A673 (cell line): ENCODE measurements at regions not wholly inside any gene's neighbourhood (a gene's known extent, or its start where the extent isn't known, plus 50 kb on each side); places are given as distances from the start of the nearest gene placed in this dataset.

ENCODE experiments used
- EZH2 ChIP-seq: fragments of 200-600 bp; sonication (generic); IDR thresholded peaks from 2 replicates; pipeline ENCODE4 v1.6.1; 2017; ENCODE audit warnings: borderline replicate concordance, low read depth, mild to moderate bottlenecking, mixed read lengths, antibody characterized with exemption, low read length; ENCODE audit not compliant: poor library complexity, severe bottlenecking
- TF ChIP-seq, protein P1 (sequence below): fragments of 300-800, 200-600 bp; sonication (generic); conservative IDR thresholded peaks from 2 replicates; pipeline ENCODE4 v1.5.1; 2017; ENCODE audit warnings: low read depth, mild to moderate bottlenecking, antibody characterized with exemption, low read length, moderate library complexity, mixed read lengths

GRCh38 chr2:56981554-56981953 lies 797.8 kb downstream of the CCDC85A start:
- TF ChIP-seq, protein P1, sequence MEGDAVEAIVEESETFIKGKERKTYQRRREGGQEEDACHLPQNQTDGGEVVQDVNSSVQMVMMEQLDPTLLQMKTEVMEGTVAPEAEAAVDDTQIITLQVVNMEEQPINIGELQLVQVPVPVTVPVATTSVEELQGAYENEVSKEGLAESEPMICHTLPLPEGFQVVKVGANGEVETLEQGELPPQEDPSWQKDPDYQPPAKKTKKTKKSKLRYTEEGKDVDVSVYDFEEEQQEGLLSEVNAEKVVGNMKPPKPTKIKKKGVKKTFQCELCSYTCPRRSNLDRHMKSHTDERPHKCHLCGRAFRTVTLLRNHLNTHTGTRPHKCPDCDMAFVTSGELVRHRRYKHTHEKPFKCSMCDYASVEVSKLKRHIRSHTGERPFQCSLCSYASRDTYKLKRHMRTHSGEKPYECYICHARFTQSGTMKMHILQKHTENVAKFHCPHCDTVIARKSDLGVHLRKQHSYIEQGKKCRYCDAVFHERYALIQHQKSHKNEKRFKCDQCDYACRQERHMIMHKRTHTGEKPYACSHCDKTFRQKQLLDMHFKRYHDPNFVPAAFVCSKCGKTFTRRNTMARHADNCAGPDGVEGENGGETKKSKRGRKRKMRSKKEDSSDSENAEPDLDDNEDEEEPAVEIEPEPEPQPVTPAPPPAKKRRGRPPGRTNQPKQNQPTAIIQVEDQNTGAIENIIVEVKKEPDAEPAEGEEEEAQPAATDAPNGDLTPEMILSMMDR: no peak
- no peak for TF ChIP-seq EZH2
